SK-N-SH (cell line): ENCODE measurements at regions not wholly inside any gene's neighbourhood (a gene's known extent, or its start where the extent isn't known, plus 50 kb on each side); places are given as distances from the start of the nearest gene placed in this dataset.

ENCODE experiments used
- CTCF ChIA-PET: fragments of 300-600, 350-600 bp; formaldehyde crosslinking; extraction: SDS; loops from one replicate; lab custom pipeline; 2021; lab: Yijun Ruan, JAX
- POLR2A ChIA-PET: fragments of 350-600 bp; sonication (Branson Sonifier 250); formaldehyde crosslinking; extraction: SDS; loops from one replicate; lab custom pipeline; 2020; ENCODE audit warnings: antibody characterized with exemption, inconsistent platforms; lab: Yijun Ruan, JAX
- DNase-seq: peaks from one replicate; pipeline ENCODE4 v3.0.0; 2012
- H2AFZ ChIP-seq: fragments of 200-600 bp; sonication (generic); 2 replicates; pipeline ENCODE4 v1.8.1; 2016; ENCODE audit warnings: antibody characterized with exemption, mild to moderate bottlenecking, low read depth
- H3F3A ChIP-seq: fragments of 200-600 bp; sonication (generic); replicated peaks from 2 replicates; pipeline ENCODE3; 2016; ENCODE audit warnings: antibody characterized with exemption, mild to moderate bottlenecking; ENCODE audit not compliant: insufficient read depth
- H3K27ac ChIP-seq, 2 experiments: fragments of 200-500 bp in 1 of 2; fragments of 200-600 bp in 1 of 2; sonication (Bioruptor generic) in 1 of 2; sonication (generic), shearing (Covaris generic) in 1 of 2; 2 replicates each; pipeline versions ENCODE4 v1.5.1 to v1.6.1; 2014 to 2016; ENCODE audit warnings: low read depth in 2 of 2, inconsistent platforms in 1 of 2, low read length in 1 of 2, mild to moderate bottlenecking in 1 of 2, mixed read lengths in 1 of 2
- H3K27me3 ChIP-seq: fragments of 200-600 bp; sonication (generic), shearing (Covaris generic); 2 replicates; pipeline ENCODE4 v1.6.1; 2016; ENCODE audit warnings: mixed run types; ENCODE audit not compliant: insufficient read depth
- H3K36me3 ChIP-seq, 2 experiments: fragments of 200-500 bp in 1 of 2; fragments of 200-600 bp in 1 of 2; sonication (Bioruptor generic) in 1 of 2; sonication (generic) in 1 of 2; replicated peaks in 1 of 2; 2 replicates each; pipeline versions ENCODE3 to v1.5.1; 2014 to 2016; ENCODE audit warnings: low read length in 1 of 2, mild to moderate bottlenecking in 1 of 2; ENCODE audit not compliant: insufficient read depth in 2 of 2, control insufficient read depth in 1 of 2
- H3K4me1 ChIP-seq, 2 experiments: fragments of 200-500 bp in 1 of 2; fragments of 200-600 bp in 1 of 2; sonication (Bioruptor generic) in 1 of 2; sonication (generic), shearing (Covaris generic) in 1 of 2; 2 replicates each; pipeline versions ENCODE4 v1.5.1 to v1.6.1; 2014 to 2016; ENCODE audit warnings: low read depth in 1 of 2, low read length in 1 of 2, mixed run types in 1 of 2; ENCODE audit not compliant: insufficient read depth in 2 of 2, control insufficient read depth in 1 of 2
- H3K4me2 ChIP-seq: fragments of 200-600 bp; sonication (generic), shearing (Covaris generic); 2 replicates; pipeline ENCODE4 v1.6.1; 2017; ENCODE audit warnings: mixed run types
- H3K4me3 ChIP-seq, 2 experiments: fragments of 200-500 bp in 1 of 2; fragments of 200-600 bp in 1 of 2; sonication (Bioruptor generic) in 1 of 2; sonication (generic), shearing (Covaris generic) in 1 of 2; 2 replicates each; pipeline versions ENCODE4 v1.5.1 to v1.8.1; 2014 to 2016; ENCODE audit warnings: low read depth in 2 of 2, inconsistent platforms in 1 of 2, low read length in 1 of 2, mild to moderate bottlenecking in 1 of 2, mixed read lengths in 1 of 2, moderate library complexity in 1 of 2
- H3K79me2 ChIP-seq: fragments of 200-600 bp; sonication (generic); 2 replicates; pipeline ENCODE4 v1.8.1; 2017; ENCODE audit warnings: mild to moderate bottlenecking; ENCODE audit not compliant: insufficient read depth
- H3K9ac ChIP-seq: fragments of 200-600 bp; sonication (generic); 2 replicates; pipeline ENCODE4 v1.6.1; 2017; ENCODE audit warnings: mixed run types
- H3K9me2 ChIP-seq: fragments of 200-600 bp; sonication (generic); 2 replicates; pipeline ENCODE4 v1.6.1; 2017; ENCODE audit warnings: mixed run types
- H3K9me3 ChIP-seq: fragments of 200-600 bp; sonication (generic); 2 replicates; pipeline ENCODE4 v1.6.1; 2017; ENCODE audit warnings: mixed run types, mild to moderate bottlenecking, moderate library complexity
- H4K20me1 ChIP-seq: fragments of 200-600 bp; sonication (generic); 2 replicates; pipeline ENCODE4 v1.6.1; 2017; ENCODE audit warnings: mild to moderate bottlenecking, mixed run types; ENCODE audit not compliant: insufficient read depth
- CHD2 ChIP-seq: fragments of 150-350 bp; IDR thresholded peaks from 2 replicates; pipeline ENCODE4 v1.6.1; 2018; ENCODE audit warnings: low read length; ENCODE audit not compliant: partially characterized antibody
- EP300 ChIP-seq, 2 experiments: IDR thresholded peaks; 2 replicates each; pipeline versions ENCODE4 v1.4.0 to v1.6.1; 2012; ENCODE audit warnings: borderline replicate concordance in 1 of 2, low read depth in 1 of 2, low read length in 1 of 2
- EZH2phosphoT487 ChIP-seq: fragments of 200-600 bp; sonication (generic); IDR thresholded peaks from 2 replicates; pipeline ENCODE4 v1.6.1; 2017; ENCODE audit warnings: low read depth, mixed run types, mild to moderate bottlenecking, antibody characterized with exemption, moderate library complexity, borderline replicate concordance
- FOXJ3 ChIP-seq: sonication (generic); formaldehyde crosslinking; IDR thresholded peaks from 2 replicates; pipeline ENCODE4 v1.5.1; 2020; ENCODE audit warnings: mild to moderate bottlenecking, missing genetic modification reagents
- GATA2 ChIP-seq: sonication (generic); formaldehyde crosslinking; IDR thresholded peaks from 2 replicates; pipeline ENCODE4 v1.5.0; 2020; ENCODE audit warnings: mild to moderate bottlenecking, missing genetic modification reagents
- JUND ChIP-seq: IDR thresholded peaks from 2 replicates; pipeline ENCODE4 v1.4.0; 2012
- MEF2A ChIP-seq: IDR thresholded peaks from 2 replicates; pipeline ENCODE4 v1.4.0; 2012; ENCODE audit warnings: low read depth, borderline replicate concordance
- MXI1 ChIP-seq: IDR thresholded peaks from 2 replicates; pipeline ENCODE4 v1.6.1; 2012; ENCODE audit warnings: mild to moderate bottlenecking, low read depth, low read length, improper control_type of control experiment
- NFIC ChIP-seq: IDR thresholded peaks from 2 replicates; pipeline ENCODE4 v1.4.0; 2012; ENCODE audit warnings: borderline replicate concordance
- NRF1 ChIP-seq: IDR thresholded peaks from 2 replicates; pipeline ENCODE4 v1.6.1; 2012; ENCODE audit warnings: low read depth, mild to moderate bottlenecking, low read length
- POLR2AphosphoS5 ChIP-seq: IDR thresholded peaks from 2 replicates; pipeline ENCODE4 v1.6.1; 2012; ENCODE audit warnings: low read depth, low read length
- RCOR1 ChIP-seq: fragments of 150-350 bp; IDR thresholded peaks from 2 replicates; pipeline ENCODE4 v1.6.1; 2017; ENCODE audit warnings: antibody characterized with exemption, low read length
- RFX5 ChIP-seq: IDR thresholded peaks from 2 replicates; pipeline ENCODE4 v1.6.1; 2012; ENCODE audit warnings: mild to moderate bottlenecking, improper control_type of control experiment, low read length
- TAF1 ChIP-seq: IDR thresholded peaks from 2 replicates; pipeline ENCODE4 v1.6.1; 2012; ENCODE audit warnings: low read depth, mild to moderate bottlenecking, low read length, moderate library complexity, borderline replicate concordance
- TCF12 ChIP-seq: IDR thresholded peaks from 2 replicates; pipeline ENCODE4 v1.4.0; 2012
- YY1 ChIP-seq: IDR thresholded peaks from 2 replicates; pipeline ENCODE4 v1.4.0; 2012; ENCODE audit warnings: low read depth, mild to moderate bottlenecking
- WGBS: methylation state at CpG from one replicate; pipeline ENCODE4 v1.1.6; 2017; ENCODE audit warnings: low lambda C conversion rate; 5-methylcytosine and 5-hydroxymethylcytosine counted together
- TF ChIP-seq, protein P1 (sequence below): IDR thresholded peaks from 2 replicates; pipeline ENCODE4 v1.4.0; 2012; ENCODE audit warnings: low read depth, borderline replicate concordance
- TF ChIP-seq, protein P2 (sequence below): IDR thresholded peaks from 2 replicates; pipeline ENCODE4 v1.4.0; 2012; ENCODE audit warnings: low read depth
- TF ChIP-seq, protein P3 (sequence below): IDR thresholded peaks from 2 replicates; pipeline ENCODE4; 2012
- TF ChIP-seq, protein P4 (sequence below): IDR thresholded peaks from 2 replicates; pipeline ENCODE4 v1.4.0; 2012; ENCODE audit warnings: low read depth, borderline replicate concordance

DNA sequence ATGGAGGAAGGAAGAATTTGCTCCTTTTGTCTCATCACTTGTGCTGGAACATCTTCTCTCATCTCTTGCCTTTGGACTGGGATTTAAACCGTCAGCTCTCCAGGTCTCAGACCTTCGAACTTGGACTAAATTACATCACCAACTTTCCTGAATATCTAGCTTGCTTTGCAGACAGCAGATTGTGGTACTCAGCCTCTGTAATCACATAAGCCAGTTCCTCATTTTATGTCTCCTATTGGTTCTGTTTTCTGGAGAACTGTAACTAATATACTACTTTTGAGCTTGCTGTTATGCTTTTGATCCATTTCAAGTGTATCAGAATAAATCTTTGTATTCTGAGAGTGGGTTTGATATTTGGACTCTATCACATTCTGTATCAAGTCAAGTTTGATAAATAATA, 164.3 kb upstream of the VEPH1 start:
- DNase-seq: no peak
- 82% methylated on average over 2 of the region's 2 CpGs for WGBS
- H3F3A ChIP-seq: no peaks in the 10 kb centered on the region
- no peak overlapping the region for H3K4me2 ChIP-seq
- ChIA-PET CTCF (interaction anchor here (1.2 to 1.5 kb wide), 3 partner anchors 16 to 62 kb away, joined by 3 to 5 read pairs (median 3); no protein-coding TSS in a partner anchor), POLR2A (no interaction called here)
- no peak overlapping the region for H3K27ac ChIP-seq
- no peaks in the 10 kb centered on the region for H3K9me2 ChIP-seq
- peaks cover 3 to 12% of the 10 kb centered on the region in 2 experiments; a peak in 2 of 4 replicates for H3K4me1 ChIP-seq
- no peaks in the 10 kb centered on the region for H3K9me3 ChIP-seq
- H3K36me3 ChIP-seq: no peaks in the 10 kb centered on the region
- H2AFZ ChIP-seq: no peak overlapping the region
- H4K20me1 ChIP-seq: no peaks in the 10 kb centered on the region
- TF ChIP-seq TCF12: no peak
- TF ChIP-seq, protein P1, sequence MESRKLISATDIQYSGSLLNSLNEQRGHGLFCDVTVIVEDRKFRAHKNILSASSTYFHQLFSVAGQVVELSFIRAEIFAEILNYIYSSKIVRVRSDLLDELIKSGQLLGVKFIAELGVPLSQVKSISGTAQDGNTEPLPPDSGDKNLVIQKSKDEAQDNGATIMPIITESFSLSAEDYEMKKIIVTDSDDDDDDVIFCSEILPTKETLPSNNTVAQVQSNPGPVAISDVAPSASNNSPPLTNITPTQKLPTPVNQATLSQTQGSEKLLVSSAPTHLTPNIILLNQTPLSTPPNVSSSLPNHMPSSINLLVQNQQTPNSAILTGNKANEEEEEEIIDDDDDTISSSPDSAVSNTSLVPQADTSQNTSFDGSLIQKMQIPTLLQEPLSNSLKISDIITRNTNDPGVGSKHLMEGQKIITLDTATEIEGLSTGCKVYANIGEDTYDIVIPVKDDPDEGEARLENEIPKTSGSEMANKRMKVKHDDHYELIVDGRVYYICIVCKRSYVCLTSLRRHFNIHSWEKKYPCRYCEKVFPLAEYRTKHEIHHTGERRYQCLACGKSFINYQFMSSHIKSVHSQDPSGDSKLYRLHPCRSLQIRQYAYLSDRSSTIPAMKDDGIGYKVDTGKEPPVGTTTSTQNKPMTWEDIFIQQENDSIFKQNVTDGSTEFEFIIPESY: no peak
- no peak for TF ChIP-seq CHD2
- no peak for TF ChIP-seq MEF2A
- no peak for TF ChIP-seq YY1
- TF ChIP-seq NFIC: no peak
- no peak for TF ChIP-seq MXI1
- no peak for TF ChIP-seq TAF1
- TF ChIP-seq, protein P2, sequence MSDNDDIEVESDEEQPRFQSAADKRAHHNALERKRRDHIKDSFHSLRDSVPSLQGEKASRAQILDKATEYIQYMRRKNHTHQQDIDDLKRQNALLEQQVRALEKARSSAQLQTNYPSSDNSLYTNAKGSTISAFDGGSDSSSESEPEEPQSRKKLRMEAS: no peak
- no peaks in the 10 kb centered on the region for H3K79me2 ChIP-seq
- no peak overlapping the region for H3K4me3 ChIP-seq
- no peak overlapping the region for H3K9ac ChIP-seq
- no peaks in the 10 kb centered on the region for H3K27me3 ChIP-seq

DNA sequence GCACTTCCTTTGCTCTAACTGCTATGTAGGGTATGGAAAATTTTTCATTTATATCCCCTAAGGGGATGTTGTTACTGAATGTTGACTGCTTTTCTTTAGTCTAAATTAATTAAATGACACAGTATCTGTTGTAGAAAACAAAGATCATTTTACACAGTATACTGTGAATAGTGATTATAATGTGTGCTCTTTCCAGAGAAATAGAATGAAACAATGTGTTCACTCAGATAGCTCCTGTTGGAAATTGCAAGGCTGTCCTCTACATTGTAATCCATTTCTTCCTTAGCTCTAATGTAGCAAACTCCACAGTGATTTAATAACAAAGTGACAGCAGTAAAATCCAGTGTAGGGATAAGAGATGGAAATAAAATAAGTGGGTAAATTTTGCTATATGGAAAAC, 159.0 kb upstream of the VEPH1 start:
- Histone ChIP-seq H3K79me2 (no peaks in the 10 kb centered on the region), H3K4me3 (no peak overlapping the region), H3K4me1 (peaks cover 0 to 6% of the 10 kb centered on the region in 2 experiments; a peak in 2 of 4 replicates), H3K9me2 (no peaks in the 10 kb centered on the region), H3K4me2 (no peak overlapping the region), H3K27me3 (no peaks in the 10 kb centered on the region), H3K9ac (no peak overlapping the region), H3K9me3 (no peaks in the 10 kb centered on the region), H3F3A (no peaks in the 10 kb centered on the region), H2AFZ (no peak overlapping the region), H3K27ac (no peak overlapping the region), H3K36me3 (no peaks in the 10 kb centered on the region), H4K20me1 (no peaks in the 10 kb centered on the region)
- no peak for DNase-seq
- no peak for TF ChIP-seq EZH2phosphoT487
- TF ChIP-seq NRF1: no peak
- TF ChIP-seq, protein P3, sequence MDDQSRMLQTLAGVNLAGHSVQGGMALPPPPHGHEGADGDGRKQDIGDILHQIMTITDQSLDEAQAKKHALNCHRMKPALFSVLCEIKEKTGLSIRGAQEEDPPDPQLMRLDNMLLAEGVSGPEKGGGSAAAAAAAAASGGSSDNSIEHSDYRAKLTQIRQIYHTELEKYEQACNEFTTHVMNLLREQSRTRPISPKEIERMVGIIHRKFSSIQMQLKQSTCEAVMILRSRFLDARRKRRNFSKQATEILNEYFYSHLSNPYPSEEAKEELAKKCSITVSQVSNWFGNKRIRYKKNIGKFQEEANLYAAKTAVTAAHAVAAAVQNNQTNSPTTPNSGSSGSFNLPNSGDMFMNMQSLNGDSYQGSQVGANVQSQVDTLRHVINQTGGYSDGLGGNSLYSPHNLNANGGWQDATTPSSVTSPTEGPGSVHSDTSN: no peak
- no peak for TF ChIP-seq RCOR1
- TF ChIP-seq GATA2 (CRISPR knock-in tag): no peak
- no peak for TF ChIP-seq CHD2
- TF ChIP-seq RFX5: no peak
- no peak for TF ChIP-seq JUND
- TF ChIP-seq FOXJ3: no peak
- no peak for TF ChIP-seq POLR2AphosphoS5
- no peak for TF ChIP-seq EP300 (IDR thresholded peaks at IDR 0.05; ENCODE audit: borderline replicate concordance in 1 of 2, low read depth in 1 of 2, low read length in 1 of 2)
- TF ChIP-seq, protein P4, sequence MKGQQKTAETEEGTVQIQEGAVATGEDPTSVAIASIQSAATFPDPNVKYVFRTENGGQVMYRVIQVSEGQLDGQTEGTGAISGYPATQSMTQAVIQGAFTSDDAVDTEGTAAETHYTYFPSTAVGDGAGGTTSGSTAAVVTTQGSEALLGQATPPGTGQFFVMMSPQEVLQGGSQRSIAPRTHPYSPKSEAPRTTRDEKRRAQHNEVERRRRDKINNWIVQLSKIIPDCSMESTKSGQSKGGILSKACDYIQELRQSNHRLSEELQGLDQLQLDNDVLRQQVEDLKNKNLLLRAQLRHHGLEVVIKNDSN: no peak
- TF ChIP-seq, protein P1: no peak
- TF ChIP-seq, protein P2: no peak
- ChIA-PET POLR2A (no interaction called here), CTCF (no interaction called here)
